GM12878 (cell line): ENCODE measurements at regions not wholly inside any gene's neighbourhood (a gene's known extent, or its start where the extent isn't known, plus 50 kb on each side); places are given as distances from the start of the nearest gene placed in this dataset.

Experiments
- ATAC-seq: fragments of 200-7000 bp; cut with Tn5 transposase; 3 replicates; pipeline ENCODE4 v1.9.1; 2020; ENCODE audit warnings: mild to moderate bottlenecking, moderate library complexity
- BruUV-seq: library from RNA; stranded (reverse); fragments of 400-500 nt; replicated peaks from 2 replicates; lab custom pipeline; 2021; lab: Mats Ljungman, UMichigan
- CTCF ChIA-PET: fragments of 300-600 bp; sonication (Branson Sonifier 250); formaldehyde crosslinking; extraction: SDS; loops from one replicate; lab custom pipeline; 2021; ENCODE audit warnings: inconsistent platforms; lab: Yijun Ruan, JAX
- POLR2A ChIA-PET: fragments of 350-600 bp; formaldehyde crosslinking; extraction: SDS; loops from one replicate; lab custom pipeline; 2021; ENCODE audit warnings: inconsistent platforms; lab: Charles Lee
- RAD21 ChIA-PET: fragments of 300-600 bp; sonication (Branson Sonifier 250); formaldehyde crosslinking; loops from one replicate; lab custom pipeline; 2023; ENCODE audit warnings: antibody characterized with exemption; ENCODE audit not compliant: unreplicated experiment; lab: Charles Lee
- SMC1A ChIA-PET: fragments of 300-600 bp; sonication (Branson Sonifier 250); formaldehyde crosslinking; loops from one replicate; lab custom pipeline; 2023; ENCODE audit not compliant: unreplicated experiment, uncharacterized antibody; lab: Charles Lee
- DNase-seq: peaks from one replicate; pipeline ENCODE4 v3.0.0-alpha.2; 2011; ENCODE audit warnings: low read depth, low spot score
- FAIRE-seq: peaks from 3 replicates; lab custom pipeline; 2011; peaks lifted over from hg19 to GRCh38; lab: Jason Lieb, UNC
- H2AFZ ChIP-seq: 2 replicates; pipeline ENCODE4 v1.6.0; 2011; ENCODE audit warnings: low read depth, low read length, control low read depth; ENCODE audit not compliant: control insufficient read depth
- H3K27ac ChIP-seq: 2 replicates; pipeline ENCODE4 v1.5.1; 2011; ENCODE audit warnings: control low read depth; ENCODE audit not compliant: control insufficient read depth, insufficient read depth
- H3K27me3 ChIP-seq, 2 experiments: replicated peaks in 1 of 2; 2 replicates each; pipeline versions ENCODE4 v1.6.0 to v1.6.1; 2011; ENCODE audit warnings: low read length in 1 of 2; ENCODE audit not compliant: control insufficient read depth in 2 of 2, insufficient read depth in 2 of 2
- H3K36me3 ChIP-seq, 2 experiments: 2 replicates each; pipeline ENCODE4 v1.5.1; 2011; ENCODE audit warnings: low read length in 1 of 2; ENCODE audit not compliant: control insufficient read depth in 2 of 2, insufficient read depth in 2 of 2
- H3K4me1 ChIP-seq: 2 replicates; pipeline ENCODE4 v1.6.1; 2011; ENCODE audit warnings: mild to moderate bottlenecking, low read length, moderate library complexity, mixed read lengths; ENCODE audit not compliant: control insufficient read depth, insufficient read depth
- H3K4me2 ChIP-seq: 2 replicates; pipeline ENCODE4 v1.6.0; 2011; ENCODE audit warnings: control low read depth; ENCODE audit not compliant: control insufficient read depth, insufficient read depth
- H3K4me3 ChIP-seq: fragments of 200-600 bp; sonication (generic); 2 replicates; pipeline ENCODE4 v1.5.1; 2016
- H3K79me2 ChIP-seq: 2 replicates; pipeline ENCODE4 v1.6.0; 2011; ENCODE audit warnings: low read length; ENCODE audit not compliant: control insufficient read depth, insufficient read depth
- H3K9ac ChIP-seq: 2 replicates; pipeline ENCODE4 v1.8.0; 2011; ENCODE audit warnings: low read length, control low read depth, mixed read lengths; ENCODE audit not compliant: control insufficient read depth, insufficient read depth
- H3K9me3 ChIP-seq: replicated peaks from 3 replicates; pipeline ENCODE4 v1.5.1; 2011; ENCODE audit warnings: mild to moderate bottlenecking, low read length; ENCODE audit not compliant: control insufficient read depth, insufficient read depth
- H4K20me1 ChIP-seq: 2 replicates; pipeline ENCODE4 v1.6.0; 2011; ENCODE audit not compliant: control insufficient read depth, insufficient read depth
- ATF3 ChIP-seq: IDR thresholded peaks from 2 replicates; pipeline ENCODE4 v1.6.1; 2011; ENCODE audit warnings: low read depth, mild to moderate bottlenecking, low read length, moderate library complexity, borderline replicate concordance; ENCODE audit errors: extremely low read depth
- CBFB ChIP-seq: IDR thresholded peaks from 2 replicates; pipeline ENCODE4 v1.6.1; 2016; ENCODE audit warnings: antibody characterized with exemption, low read depth
- CEBPB ChIP-seq, 2 experiments: fragments of 150-350 bp in 1 of 2; IDR thresholded peaks; 2 replicates each; pipeline ENCODE4 v1.6.1; 2012 to 2014; ENCODE audit warnings: low read depth in 2 of 2, low read length in 2 of 2, borderline replicate concordance in 1 of 2, inconsistent platforms in 1 of 2
- CEBPZ ChIP-seq: fragments of 150-350 bp; IDR thresholded peaks from 2 replicates; pipeline ENCODE4 v1.6.1; 2016; ENCODE audit warnings: low read depth, low read length
- HCFC1 ChIP-seq: fragments of 150-350 bp; IDR thresholded peaks from 2 replicates; pipeline ENCODE4 v1.6.1; 2014; ENCODE audit warnings: low read length
- MYC ChIP-seq: IDR thresholded peaks from 2 replicates; pipeline ENCODE4 v1.6.1; 2011; ENCODE audit warnings: mild to moderate bottlenecking, low read length, moderate library complexity, inconsistent platforms; ENCODE audit not compliant: insufficient read depth, insufficient replicate concordance, insufficient read length, severe bottlenecking
- TARDBP ChIP-seq: IDR thresholded peaks from 2 replicates; pipeline ENCODE4 v1.6.1; 2016; ENCODE audit warnings: borderline replicate concordance
- in situ Hi-C: fragments of 300-500 bp; cut with MboI; formaldehyde crosslinking; loops from 9 replicates; pipeline ENCODE4 v1.14.3; 2018; ENCODE audit warnings: mixed read lengths
- intact Hi-C: fragments of 100-400 bp; cut with micrococcal nuclease; formaldehyde crosslinking; loops from one replicate; pipeline ENCODE4 v1.14.2; 2022; ENCODE audit not compliant: unreplicated experiment
- TF ChIP-seq, protein P1 (sequence below): fragments of 450-650 bp; formaldehyde crosslinking; IDR thresholded peaks from 2 replicates; pipeline ENCODE4 v1.4.0; 2020; ENCODE audit warnings: mild to moderate bottlenecking, moderate library complexity
- TF ChIP-seq, protein P2 (sequence below): fragments of 450-650 bp; IDR thresholded peaks from 2 replicates; pipeline ENCODE4 v1.6.1; 2017; ENCODE audit warnings: mild to moderate bottlenecking, moderate library complexity

DNA sequence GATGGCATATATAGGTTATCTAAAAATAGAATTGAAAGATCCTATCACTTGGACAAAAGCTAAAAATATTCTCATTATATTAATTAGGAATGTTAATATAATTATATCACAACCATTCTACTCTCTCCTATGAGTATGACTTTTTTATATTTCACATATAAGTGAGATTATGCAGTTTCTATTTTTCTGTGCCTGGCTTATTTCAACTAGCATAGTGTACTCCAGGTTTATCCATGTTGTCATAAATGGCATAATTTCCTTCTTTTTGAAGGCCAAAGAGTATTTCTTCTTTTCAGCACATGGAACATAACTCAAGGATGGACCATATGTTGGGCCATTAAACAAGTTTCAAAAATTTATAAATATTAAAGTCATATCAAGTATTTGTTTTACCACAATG lies 421.2 kb upstream of the CTSO start:
- no peak for ATAC-seq
- DNase-seq: no peak
- TF ChIP-seq TARDBP (no peak), MYC (no peak), ATF3 (no peak), CBFB (no peak), HCFC1 (no peak), CEBPZ (no peak), CEBPB (IDR thresholded peaks at IDR 0.05; ENCODE audit: borderline replicate concordance in 1 of 2, low read depth in 2 of 2, low read length in 2 of 2) (no peak)
- TF ChIP-seq, protein P1, sequence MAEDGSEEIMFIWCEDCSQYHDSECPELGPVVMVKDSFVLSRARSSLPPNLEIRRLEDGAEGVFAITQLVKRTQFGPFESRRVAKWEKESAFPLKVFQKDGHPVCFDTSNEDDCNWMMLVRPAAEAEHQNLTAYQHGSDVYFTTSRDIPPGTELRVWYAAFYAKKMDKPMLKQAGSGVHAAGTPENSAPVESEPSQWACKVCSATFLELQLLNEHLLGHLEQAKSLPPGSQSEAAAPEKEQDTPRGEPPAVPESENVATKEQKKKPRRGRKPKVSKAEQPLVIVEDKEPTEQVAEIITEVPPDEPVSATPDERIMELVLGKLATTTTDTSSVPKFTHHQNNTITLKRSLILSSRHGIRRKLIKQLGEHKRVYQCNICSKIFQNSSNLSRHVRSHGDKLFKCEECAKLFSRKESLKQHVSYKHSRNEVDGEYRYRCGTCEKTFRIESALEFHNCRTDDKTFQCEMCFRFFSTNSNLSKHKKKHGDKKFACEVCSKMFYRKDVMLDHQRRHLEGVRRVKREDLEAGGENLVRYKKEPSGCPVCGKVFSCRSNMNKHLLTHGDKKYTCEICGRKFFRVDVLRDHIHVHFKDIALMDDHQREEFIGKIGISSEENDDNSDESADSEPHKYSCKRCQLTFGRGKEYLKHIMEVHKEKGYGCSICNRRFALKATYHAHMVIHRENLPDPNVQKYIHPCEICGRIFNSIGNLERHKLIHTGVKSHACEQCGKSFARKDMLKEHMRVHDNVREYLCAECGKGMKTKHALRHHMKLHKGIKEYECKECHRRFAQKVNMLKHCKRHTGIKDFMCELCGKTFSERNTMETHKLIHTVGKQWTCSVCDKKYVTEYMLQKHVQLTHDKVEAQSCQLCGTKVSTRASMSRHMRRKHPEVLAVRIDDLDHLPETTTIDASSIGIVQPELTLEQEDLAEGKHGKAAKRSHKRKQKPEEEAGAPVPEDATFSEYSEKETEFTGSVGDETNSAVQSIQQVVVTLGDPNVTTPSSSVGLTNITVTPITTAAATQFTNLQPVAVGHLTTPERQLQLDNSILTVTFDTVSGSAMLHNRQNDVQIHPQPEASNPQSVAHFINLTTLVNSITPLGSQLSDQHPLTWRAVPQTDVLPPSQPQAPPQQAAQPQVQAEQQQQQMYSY (CRISPR knock-in tag): no peak
- TF ChIP-seq, protein P2, sequence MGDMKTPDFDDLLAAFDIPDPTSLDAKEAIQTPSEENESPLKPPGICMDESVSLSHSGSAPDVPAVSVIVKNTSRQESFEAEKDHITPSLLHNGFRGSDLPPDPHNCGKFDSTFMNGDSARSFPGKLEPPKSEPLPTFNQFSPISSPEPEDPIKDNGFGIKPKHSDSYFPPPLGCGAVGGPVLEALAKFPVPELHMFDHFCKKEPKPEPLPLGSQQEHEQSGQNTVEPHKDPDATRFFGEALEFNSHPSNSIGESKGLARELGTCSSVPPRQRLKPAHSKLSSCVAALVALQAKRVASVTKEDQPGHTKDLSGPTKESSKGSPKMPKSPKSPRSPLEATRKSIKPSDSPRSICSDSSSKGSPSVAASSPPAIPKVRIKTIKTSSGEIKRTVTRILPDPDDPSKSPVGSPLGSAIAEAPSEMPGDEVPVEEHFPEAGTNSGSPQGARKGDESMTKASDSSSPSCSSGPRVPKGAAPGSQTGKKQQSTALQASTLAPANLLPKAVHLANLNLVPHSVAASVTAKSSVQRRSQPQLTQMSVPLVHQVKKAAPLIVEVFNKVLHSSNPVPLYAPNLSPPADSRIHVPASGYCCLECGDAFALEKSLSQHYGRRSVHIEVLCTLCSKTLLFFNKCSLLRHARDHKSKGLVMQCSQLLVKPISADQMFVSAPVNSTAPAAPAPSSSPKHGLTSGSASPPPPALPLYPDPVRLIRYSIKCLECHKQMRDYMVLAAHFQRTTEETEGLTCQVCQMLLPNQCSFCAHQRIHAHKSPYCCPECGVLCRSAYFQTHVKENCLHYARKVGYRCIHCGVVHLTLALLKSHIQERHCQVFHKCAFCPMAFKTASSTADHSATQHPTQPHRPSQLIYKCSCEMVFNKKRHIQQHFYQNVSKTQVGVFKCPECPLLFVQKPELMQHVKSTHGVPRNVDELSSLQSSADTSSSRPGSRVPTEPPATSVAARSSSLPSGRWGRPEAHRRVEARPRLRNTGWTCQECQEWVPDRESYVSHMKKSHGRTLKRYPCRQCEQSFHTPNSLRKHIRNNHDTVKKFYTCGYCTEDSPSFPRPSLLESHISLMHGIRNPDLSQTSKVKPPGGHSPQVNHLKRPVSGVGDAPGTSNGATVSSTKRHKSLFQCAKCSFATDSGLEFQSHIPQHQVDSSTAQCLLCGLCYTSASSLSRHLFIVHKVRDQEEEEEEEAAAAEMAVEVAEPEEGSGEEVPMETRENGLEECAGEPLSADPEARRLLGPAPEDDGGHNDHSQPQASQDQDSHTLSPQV: no peak
- FAIRE-seq: no peak
- ChIA-PET POLR2A (no interaction called here), CTCF (no interaction called here), SMC1A (no interaction called here), RAD21 (no interaction called here)
- H3K27ac ChIP-seq: no peak overlapping the region
- BruUV-seq: no TSS peak
- in situ Hi-C loops: no loop called here
- H3K36me3 ChIP-seq: no peaks in the 10 kb centered on the region
- no peaks in the 10 kb centered on the region for H4K20me1 ChIP-seq
- no peak overlapping the region for H3K4me3 ChIP-seq
- H3K9ac ChIP-seq: no peak overlapping the region
- intact Hi-C loops: no loop called here
- no peaks in the 10 kb centered on the region for H3K9me3 ChIP-seq
- H2AFZ ChIP-seq: no peak overlapping the region
- H3K4me2 ChIP-seq: no peak overlapping the region
- no peaks in the 10 kb centered on the region for H3K27me3 ChIP-seq
- H3K79me2 ChIP-seq: no peaks in the 10 kb centered on the region
- no peaks in the 10 kb centered on the region for H3K4me1 ChIP-seq
